H9 (cell line): ENCODE measurements at regions not wholly inside any gene's neighbourhood (a gene's known extent, or its start where the extent isn't known, plus 50 kb on each side); places are given as distances from the start of the nearest gene placed in this dataset.

ENCODE experiments used
- DNase-seq: peaks from one replicate; pipeline ENCODE4 v3.0.0-alpha.2; 2017
- H2AFZ ChIP-seq: one replicate; pipeline ENCODE4 v1.6.1; 2013; ENCODE audit warnings: mild to moderate bottlenecking, low read length, control low read depth, moderate library complexity
- H2AK5ac ChIP-seq: 2 replicates; pipeline ENCODE4 v1.6.1; 2013; ENCODE audit warnings: low read length, control low read depth, mixed read lengths; ENCODE audit not compliant: insufficient read length
- H2BK120ac ChIP-seq: one replicate; pipeline ENCODE4 v1.6.1; 2013; ENCODE audit warnings: low read depth, mild to moderate bottlenecking, low read length, control low read depth, inconsistent platforms; ENCODE audit not compliant: poor library complexity, severe bottlenecking
- H2BK12ac ChIP-seq: 2 replicates; pipeline ENCODE4 v1.6.1; 2013; ENCODE audit warnings: low read length, control low read depth, mixed read lengths, low read depth; ENCODE audit not compliant: insufficient read length
- H2BK15ac ChIP-seq: 2 replicates; pipeline ENCODE4 v1.6.1; 2013; ENCODE audit warnings: low read depth, low read length, control low read depth
- H2BK20ac ChIP-seq: one replicate; pipeline ENCODE4 v1.6.1; 2013; ENCODE audit warnings: low read depth, mild to moderate bottlenecking, low read length, control low read depth, inconsistent platforms; ENCODE audit not compliant: poor library complexity, severe bottlenecking
- H2BK5ac ChIP-seq: 2 replicates; pipeline ENCODE4 v1.6.1; 2013; ENCODE audit warnings: low read length, control low read depth, mixed read lengths; ENCODE audit not compliant: insufficient read length
- H3K14ac ChIP-seq: 2 replicates; pipeline ENCODE4 v1.6.1; 2013; ENCODE audit warnings: low read length, control low read depth; ENCODE audit not compliant: insufficient read depth
- H3K18ac ChIP-seq: 2 replicates; pipeline ENCODE4 v1.6.1; 2013; ENCODE audit warnings: low read depth, mild to moderate bottlenecking, mixed read lengths, low read length, control low read depth; ENCODE audit not compliant: insufficient read length
- H3K23ac ChIP-seq: 2 replicates; pipeline ENCODE4 v1.6.1; 2013; ENCODE audit warnings: low read length, control low read depth, mixed read lengths, low read depth; ENCODE audit not compliant: insufficient read length
- H3K23me2 ChIP-seq: 2 replicates; pipeline ENCODE4 v1.6.1; 2013; ENCODE audit warnings: low read depth, mild to moderate bottlenecking, mixed read lengths, low read length, control low read depth; ENCODE audit not compliant: insufficient read length, poor library complexity, severe bottlenecking
- H3K27ac ChIP-seq: 2 replicates; pipeline ENCODE4 v1.5.1; 2013; ENCODE audit warnings: low read length, control low read depth, mixed read lengths, low read depth; ENCODE audit not compliant: insufficient read length
- H3K27me3 ChIP-seq: 2 replicates; pipeline ENCODE4 v1.6.1; 2013; ENCODE audit warnings: low read length, control low read depth, inconsistent platforms; ENCODE audit not compliant: insufficient read depth
- H3K4ac ChIP-seq: 2 replicates; pipeline ENCODE4 v1.6.1; 2013; ENCODE audit warnings: low read depth, mild to moderate bottlenecking, control low read depth, inconsistent platforms, low read length, moderate library complexity
- H3K4me1 ChIP-seq: 2 replicates; pipeline ENCODE4 v1.6.1; 2013; ENCODE audit warnings: low read length, control low read depth, inconsistent platforms; ENCODE audit not compliant: insufficient read depth
- H3K4me2 ChIP-seq: 2 replicates; pipeline ENCODE4 v1.6.1; 2013; ENCODE audit warnings: low read length, control low read depth, mixed read lengths; ENCODE audit not compliant: insufficient read length, insufficient read depth
- H3K56ac ChIP-seq: 2 replicates; pipeline ENCODE4 v1.6.1; 2013; ENCODE audit warnings: low read depth, mild to moderate bottlenecking, mixed read lengths, low read length, control low read depth; ENCODE audit not compliant: insufficient read length
- H3K79me1 ChIP-seq: 2 replicates; pipeline ENCODE4 v1.6.1; 2013; ENCODE audit warnings: low read depth, mild to moderate bottlenecking, moderate library complexity, low read length, control low read depth, inconsistent platforms; ENCODE audit not compliant: insufficient read depth, poor library complexity, severe bottlenecking
- H3K79me2 ChIP-seq: 2 replicates; pipeline ENCODE4 v1.6.1; 2013; ENCODE audit warnings: low read length, control low read depth, inconsistent platforms; ENCODE audit not compliant: insufficient read depth
- H3K9ac ChIP-seq: 2 replicates; pipeline ENCODE4 v1.6.1; 2013; ENCODE audit warnings: low read length, control low read depth, mixed read lengths; ENCODE audit not compliant: insufficient read length; ENCODE audit errors: extremely low read depth
- H3K9me3 ChIP-seq: one replicate; pipeline ENCODE4 v1.6.1; 2013; ENCODE audit warnings: low read depth, low read length, inconsistent platforms; ENCODE audit not compliant: control insufficient read depth
- H3T11ph ChIP-seq: one replicate; pipeline ENCODE4 v1.6.1; 2013; ENCODE audit warnings: mild to moderate bottlenecking, low read length, control low read depth, inconsistent platforms
- H4K20me1 ChIP-seq: one replicate; pipeline ENCODE4 v1.6.1; 2013; ENCODE audit not compliant: control insufficient read depth, insufficient read length, insufficient read depth
- H4K5ac ChIP-seq: 2 replicates; pipeline ENCODE4 v1.6.1; 2013; ENCODE audit warnings: low read depth, mild to moderate bottlenecking, mixed read lengths, low read length, control low read depth; ENCODE audit not compliant: insufficient read length
- H4K8ac ChIP-seq: replicated peaks from 2 replicates; pipeline ENCODE4 v1.6.1; 2013; ENCODE audit warnings: low read length, control low read depth, mixed read lengths, low read depth; ENCODE audit not compliant: insufficient read length
- H4K91ac ChIP-seq: 2 replicates; pipeline ENCODE4 v1.6.1; 2013; ENCODE audit warnings: low read depth, mild to moderate bottlenecking, moderate library complexity, mixed read lengths, low read length, control low read depth; ENCODE audit not compliant: insufficient read length
- H3K27ac Mint-ChIP-seq, 3 experiments: 2 replicates in 2 of 3; 3 replicates in 1 of 3; pipeline ENCODE4 v1.8.0; 2020 to 2021; ENCODE audit warnings: mixed read lengths in 3 of 3, mild to moderate bottlenecking in 1 of 3, moderate library complexity in 1 of 3
- H3K27me3 Mint-ChIP-seq: 2 replicates; pipeline ENCODE4 v1.8.0; 2021; ENCODE audit warnings: low read depth, mild to moderate bottlenecking, moderate library complexity, mixed read lengths
- H3K36me3 Mint-ChIP-seq, 3 experiments: 2 replicates in 2 of 3; 3 replicates in 1 of 3; pipeline ENCODE4 v1.8.0; 2020 to 2021; ENCODE audit warnings: low read depth in 3 of 3, mixed read lengths in 3 of 3; ENCODE audit not compliant: insufficient read depth in 1 of 3
- H3K4me1 Mint-ChIP-seq, 2 experiments: 2 replicates each; pipeline ENCODE4 v1.8.0; 2020; ENCODE audit warnings: mixed read lengths in 2 of 2
- H3K4me3 Mint-ChIP-seq, 2 experiments: 2 replicates in 1 of 2; 3 replicates in 1 of 2; pipeline ENCODE4 v1.8.0; 2020 to 2021; ENCODE audit warnings: mild to moderate bottlenecking in 2 of 2, mixed read lengths in 2 of 2, moderate library complexity in 1 of 2
- H3K9me3 Mint-ChIP-seq, 2 experiments: 2 replicates in 1 of 2; 3 replicates in 1 of 2; pipeline ENCODE4 v1.8.0; 2020; ENCODE audit warnings: mild to moderate bottlenecking in 2 of 2, mixed read lengths in 2 of 2, moderate library complexity in 1 of 2
- WGBS: extraction: QIAGEN DNeasy Blood & Tissue Kit; methylation state at CpG from one replicate; pipeline ENCODE4 v1.1.7; 2013; ENCODE audit warnings: missing lambda C conversion rate, low lambda C conversion rate, mixed read lengths; ENCODE audit not compliant: insufficient read length; ENCODE audit errors: extremely low coverage; 5-methylcytosine and 5-hydroxymethylcytosine counted together
- TF ChIP-seq, protein P1 (sequence below): fragments of 200-600 bp; sonication (generic); conservative IDR thresholded peaks from 3 replicates; pipeline ENCODE4 v1.8.0; 2021; ENCODE audit warnings: antibody characterized with exemption, mild to moderate bottlenecking

- H3K79me1 ChIP-seq: no peaks in the 10 kb centered on the region
- H4K5ac ChIP-seq: no peak overlapping the region
- H2BK15ac ChIP-seq: no peak overlapping the region
- H3K4me3 Mint-ChIP-seq: no peak overlapping the region
- no peak overlapping the region for H4K91ac ChIP-seq
- H2BK12ac ChIP-seq: no peak overlapping the region
- H3K4me2 ChIP-seq: no peak overlapping the region
- H3K23ac ChIP-seq: no peak overlapping the region
- no peak overlapping the region for H2BK120ac ChIP-seq
- no peaks in the 10 kb centered on the region for H3K23me2 ChIP-seq
- no peak overlapping the region for H3K4ac ChIP-seq
- H4K20me1 ChIP-seq: no peaks in the 10 kb centered on the region
- H3K36me3 Mint-ChIP-seq: no peaks in the 10 kb centered on the region
- H3K9ac ChIP-seq: no peak overlapping the region
- WGBS: no CpG with 5 or more reads among the region's 12 CpGs
- no peaks in the 10 kb centered on the region for H3K79me2 ChIP-seq
- H2BK5ac ChIP-seq: no peak overlapping the region
- H3K27ac ChIP-seq: no peak overlapping the region
- H2BK20ac ChIP-seq: no peak overlapping the region
- H2AFZ ChIP-seq: no peak overlapping the region
- H3K18ac ChIP-seq: no peak overlapping the region
- no peaks in the 10 kb centered on the region for H3K9me3 ChIP-seq
- H3K27me3 Mint-ChIP-seq: peaks cover 46% of the 10 kb centered on the region
- H4K8ac ChIP-seq: no peak overlapping the region
- H3K14ac ChIP-seq: no peak overlapping the region
- no peaks in the 10 kb centered on the region for H3K27me3 ChIP-seq
- H3K27ac Mint-ChIP-seq: no peak overlapping the region; a peak in 1 of 7 replicates
- no peak overlapping the region for H3K56ac ChIP-seq
- no peaks in the 10 kb centered on the region for H3K9me3 Mint-ChIP-seq
- no peak for DNase-seq
- no peak overlapping the region for H3T11ph ChIP-seq
- no peaks in the 10 kb centered on the region for H3K4me1 Mint-ChIP-seq
- H2AK5ac ChIP-seq: no peak overlapping the region
- H3K4me1 ChIP-seq: no peaks in the 10 kb centered on the region
- TF ChIP-seq, protein P1, sequence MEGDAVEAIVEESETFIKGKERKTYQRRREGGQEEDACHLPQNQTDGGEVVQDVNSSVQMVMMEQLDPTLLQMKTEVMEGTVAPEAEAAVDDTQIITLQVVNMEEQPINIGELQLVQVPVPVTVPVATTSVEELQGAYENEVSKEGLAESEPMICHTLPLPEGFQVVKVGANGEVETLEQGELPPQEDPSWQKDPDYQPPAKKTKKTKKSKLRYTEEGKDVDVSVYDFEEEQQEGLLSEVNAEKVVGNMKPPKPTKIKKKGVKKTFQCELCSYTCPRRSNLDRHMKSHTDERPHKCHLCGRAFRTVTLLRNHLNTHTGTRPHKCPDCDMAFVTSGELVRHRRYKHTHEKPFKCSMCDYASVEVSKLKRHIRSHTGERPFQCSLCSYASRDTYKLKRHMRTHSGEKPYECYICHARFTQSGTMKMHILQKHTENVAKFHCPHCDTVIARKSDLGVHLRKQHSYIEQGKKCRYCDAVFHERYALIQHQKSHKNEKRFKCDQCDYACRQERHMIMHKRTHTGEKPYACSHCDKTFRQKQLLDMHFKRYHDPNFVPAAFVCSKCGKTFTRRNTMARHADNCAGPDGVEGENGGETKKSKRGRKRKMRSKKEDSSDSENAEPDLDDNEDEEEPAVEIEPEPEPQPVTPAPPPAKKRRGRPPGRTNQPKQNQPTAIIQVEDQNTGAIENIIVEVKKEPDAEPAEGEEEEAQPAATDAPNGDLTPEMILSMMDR: no peak
Observed at GRCh38 chr13:111981446-111982165, 85.3 kb upstream of the SOX1 start.
